K562 (cell line): ENCODE measurements at regions not wholly inside any gene's neighbourhood (a gene's known extent, or its start where the extent isn't known, plus 50 kb on each side); places are given as distances from the start of the nearest gene placed in this dataset.
A peak's percentile ranks its signal among the peaks of the same experiment; 100 is the strongest.

Experiments used
- ATAC-seq: fragments of 200-7000 bp; cut with Tn5 transposase; 3 replicates; pipeline ENCODE4 v1.9.1; 2020; ENCODE audit warnings: moderate library complexity
- BruUV-seq: library from RNA; stranded (reverse); fragments of 400-500 nt; replicated peaks from 2 replicates; lab custom pipeline; 2021; lab: Mats Ljungman, UMichigan
- CTCF ChIA-PET: fragments of 300-600 bp; formaldehyde crosslinking; extraction: SDS; loops from one replicate; lab custom pipeline; 2021; ENCODE audit warnings: low intra/inter-chr PET ratio; lab: Yijun Ruan, JAX
- POLR2A ChIA-PET: fragments of 300-600, 350-650 bp; sonication (Branson Sonifier 250); formaldehyde crosslinking; extraction: SDS; loops from one replicate; lab custom pipeline; 2021; ENCODE audit warnings: antibody characterized with exemption, inconsistent platforms; lab: Yijun Ruan, JAX
- DNase-seq, 4 experiments: peaks; one replicate each; pipeline versions ENCODE4 v3.0.0 to v3.0.0-alpha.2; 2011 to 2018; ENCODE audit warnings: low spot score in 3 of 4, mixed read lengths in 3 of 4; ENCODE audit errors: extremely low read depth in 1 of 4
- FAIRE-seq: peaks from 2 replicates; lab custom pipeline; 2011; peaks lifted over from hg19 to GRCh38; lab: Jason Lieb, UNC
- H2AFZ ChIP-seq: 2 replicates; pipeline ENCODE4 v1.6.0; 2011; ENCODE audit warnings: low read depth, low read length, control low read depth, inconsistent platforms
- H3K27ac ChIP-seq: fragments of 200-600 bp; 3 replicates; pipeline ENCODE4 v1.8.0; 2011; ENCODE audit warnings: low read depth, mild to moderate bottlenecking, control low read depth, inconsistent platforms, low read length, moderate library complexity, mixed read lengths; ENCODE audit errors: extremely low read depth
- H3K27me3 ChIP-seq, 2 experiments: fragments of 300-600 bp in 1 of 2; 2 replicates in 1 of 2; 3 replicates in 1 of 2; pipeline versions ENCODE4 v1.6.0 to v1.8.0; 2011; ENCODE audit warnings: inconsistent platforms in 2 of 2, low read length in 2 of 2, mild to moderate bottlenecking in 1 of 2, mixed read lengths in 1 of 2, moderate library complexity in 1 of 2; ENCODE audit not compliant: control insufficient read depth in 2 of 2, insufficient read depth in 2 of 2
- H3K36me3 ChIP-seq: fragments of 300-600 bp; 3 replicates; pipeline ENCODE4 v1.8.0; 2011; ENCODE audit warnings: mild to moderate bottlenecking, low read length, inconsistent platforms; ENCODE audit not compliant: control insufficient read depth, insufficient read depth
- H3K4me1 ChIP-seq, 2 experiments: fragments of 200-600 bp in 1 of 2; replicated peaks in 1 of 2; 2 replicates in 1 of 2; 3 replicates in 1 of 2; pipeline versions ENCODE4 v1.5.1 to v1.8.0; 2011; ENCODE audit warnings: inconsistent platforms in 2 of 2, low read length in 2 of 2, mild to moderate bottlenecking in 1 of 2, mixed read lengths in 1 of 2, moderate library complexity in 1 of 2; ENCODE audit not compliant: control insufficient read depth in 2 of 2, insufficient read depth in 2 of 2
- H3K4me2 ChIP-seq: 2 replicates; pipeline ENCODE4 v1.6.1; 2011; ENCODE audit warnings: low read length, control low read depth, inconsistent platforms, mixed read lengths; ENCODE audit not compliant: insufficient read depth
- H3K4me3 ChIP-seq: fragments of 200-600 bp; sonication (generic), shearing (Covaris generic); 2 replicates; pipeline ENCODE4 v1.5.1; 2016; ENCODE audit warnings: control low read depth, inconsistent platforms
- H3K79me2 ChIP-seq: fragments of 200-600 bp; 3 replicates; pipeline ENCODE4 v1.8.0; 2011; ENCODE audit warnings: low read length, inconsistent platforms; ENCODE audit not compliant: control insufficient read depth, insufficient read depth
- H3K9ac ChIP-seq, 2 experiments: 2 replicates each; pipeline versions ENCODE4 v1.6.0 to v1.6.1; 2011; ENCODE audit warnings: low read depth in 2 of 2, low read length in 2 of 2, control low read depth in 1 of 2, inconsistent platforms in 1 of 2, mild to moderate bottlenecking in 1 of 2, mixed read lengths in 1 of 2; ENCODE audit not compliant: insufficient read depth in 1 of 2
- H3K9me1 ChIP-seq: one replicate; pipeline ENCODE4 v1.6.0; 2011; ENCODE audit warnings: inconsistent platforms, mild to moderate bottlenecking, low read length, moderate library complexity; ENCODE audit not compliant: control insufficient read depth, insufficient read depth
- H3K9me3 ChIP-seq: replicated peaks from 2 replicates; pipeline ENCODE4 v1.5.1; 2011; ENCODE audit warnings: low read depth, low read length, inconsistent platforms; ENCODE audit not compliant: control insufficient read depth, insufficient read depth
- H4K20me1 ChIP-seq: replicated peaks from 2 replicates; pipeline ENCODE4 v1.6.1; 2011; ENCODE audit warnings: low read length, inconsistent platforms, mixed read lengths; ENCODE audit not compliant: control insufficient read depth, insufficient read depth
- ADNP ChIP-seq: fragments of 200-800 bp; sonication (Bioruptor generic); IDR thresholded peaks from 2 replicates; pipeline ENCODE4 v1.6.1; 2016; ENCODE audit warnings: missing genetic modification characterization, missing compliant biosample characterization
- BRD9 ChIP-seq: fragments of 450-650 bp; IDR thresholded peaks from 2 replicates; pipeline ENCODE4 v1.6.1; 2018; ENCODE audit warnings: low read depth; ENCODE audit not compliant: partially characterized antibody
- FOXA1 ChIP-seq: fragments of 450-650 bp; IDR thresholded peaks from 2 replicates; pipeline ENCODE4 v1.6.1; 2016; ENCODE audit warnings: mild to moderate bottlenecking, borderline replicate concordance
- HDAC1 ChIP-seq, 2 experiments: fragments of 450-650 bp; IDR thresholded peaks; 2 replicates each; pipeline ENCODE4 v1.6.1; 2016 to 2017; ENCODE audit warnings: inconsistent platforms in 1 of 2, mild to moderate bottlenecking in 1 of 2, moderate library complexity in 1 of 2
- HDGF ChIP-seq: fragments of 450-650 bp; IDR thresholded peaks from 2 replicates; pipeline ENCODE4 v1.6.1; 2016
- KAT7 ChIP-seq: sonication (generic); formaldehyde crosslinking; IDR thresholded peaks from 2 replicates; pipeline ENCODE4 v1.8.0; 2022; ENCODE audit warnings: missing genetic modification reagents, mild to moderate bottlenecking, borderline replicate concordance
- RBM34 ChIP-seq: fragments of 200-400 bp; formaldehyde crosslinking; IDR thresholded peaks from 2 replicates; pipeline ENCODE4 v1.6.1; 2018; ENCODE audit warnings: low read length, borderline replicate concordance; ENCODE audit not compliant: insufficient read depth
- TAF7 ChIP-seq: fragments of 450-650 bp; IDR thresholded peaks from 2 replicates; pipeline ENCODE4 v1.6.1; 2016; ENCODE audit warnings: missing genetic modification characterization, missing compliant biosample characterization
- TAF9B ChIP-seq: fragments of 450-650 bp; IDR thresholded peaks from 2 replicates; pipeline ENCODE4 v1.6.1; 2018; ENCODE audit warnings: mild to moderate bottlenecking; ENCODE audit not compliant: partially characterized antibody
- YBX1 ChIP-seq: fragments of 450-650 bp; IDR thresholded peaks from 2 replicates; pipeline ENCODE4 v1.7.1; 2016; ENCODE audit warnings: mild to moderate bottlenecking
- WGBS: fragments of 100-300 bp; shearing (Covaris generic); methylation state at CpG from one replicate; pipeline ENCODE4 v1.1.6; 2016; ENCODE audit warnings: low coverage, mixed read lengths; ENCODE audit not compliant: insufficient coverage; ENCODE audit errors: missing lambda C conversion rate; 5-methylcytosine and 5-hydroxymethylcytosine counted together
- in situ Hi-C: fragments of 300-500 bp; cut with MboI; formaldehyde crosslinking; loops from 4 replicates; pipeline ENCODE4 v1.15.0; 2018; ENCODE audit warnings: inconsistent platforms, mixed read lengths
- intact Hi-C: fragments of 100-400 bp; cut with micrococcal nuclease; formaldehyde crosslinking; loops from 2 replicates; pipeline ENCODE4 v1.14.2; 2022
- TF ChIP-seq, protein P1 (sequence below): fragments of 450-650 bp; IDR thresholded peaks from 2 replicates; pipeline ENCODE4 v1.6.1; 2016; ENCODE audit warnings: mild to moderate bottlenecking, moderate library complexity

DNA sequence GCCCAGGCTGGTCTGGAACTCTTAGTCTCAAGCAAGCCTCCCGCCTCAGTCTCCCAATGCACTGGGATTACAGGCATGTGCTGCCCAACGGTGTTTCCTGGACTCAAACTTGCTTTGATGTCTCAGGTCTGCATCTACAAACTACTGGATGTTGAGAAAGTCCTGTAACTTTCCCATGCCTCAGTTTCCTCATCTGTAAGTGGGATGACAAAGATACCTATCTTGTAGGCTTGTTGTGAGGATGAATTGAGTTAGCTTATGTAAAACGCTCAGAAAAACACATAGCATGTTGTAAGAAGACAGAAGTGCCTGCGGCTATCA lies 63.6 kb upstream of the NUDT4 start:
- H3K36me3 ChIP-seq: no peaks in the 10 kb centered on the region
- ATAC-seq (no peak), DNase-seq (no peak), FAIRE-seq (no peak)
- H3K27ac ChIP-seq: peak overlapping the region; percentile 96
- no peaks in the 10 kb centered on the region for H3K27me3 ChIP-seq
- H4K20me1 ChIP-seq: no peaks in the 10 kb centered on the region
- no peaks in the 10 kb centered on the region for H3K9me1 ChIP-seq
- ChIA-PET CTCF (no interaction called here), POLR2A (interaction anchor here (2.8 kb wide), 1 partner anchor 63 kb away, joined by 17 read pairs; no protein-coding TSS in a partner anchor)
- H3K4me2 ChIP-seq: peak overlapping the region; percentile 98
- BruUV-seq: TSS peak; percentile 43
- in situ Hi-C loops (no loop called here), intact Hi-C loops (loop anchor here (2.0 to 10.0 kb wide), 3 partner anchors 215 to 529 kb away; partner anchors contain the start of gene EEA1)
- H2AFZ ChIP-seq: peak overlapping the region; percentile 81
- peaks cover 26 to 58% of the 10 kb centered on the region in 2 experiments for H3K4me1 ChIP-seq
- no peaks in the 10 kb centered on the region for H3K9me3 ChIP-seq
- H3K79me2 ChIP-seq: peaks cover 7% of the 10 kb centered on the region; the same call in 2 of the 3 replicates
- no peak overlapping the region; the same call in 1 of the 2 replicates for H3K4me3 ChIP-seq
- WGBS: 26% methylated on average over 4 of the region's 4 CpGs
- H3K9ac ChIP-seq: peak overlapping the region in 1 of 2 experiments; percentile 94; a peak in 2 of 4 replicates
- TF ChIP-seq BRD9 (peak; percentile 15), HDGF (0 out of 2 replicates have a peak, but pooled peaks have one; percentile 30), KAT7 (CRISPR knock-in tag) (0 out of 2 replicates have a peak, but pooled peaks have one; percentile 37), TAF7 (tag) (0 out of 2 replicates have a peak, but pooled peaks have one; percentile 25), FOXA1 (no peak), ADNP (0 out of 2 replicates have a peak, but pooled peaks have one; percentile 67), TAF9B (no peak), HDAC1 (IDR thresholded peaks at IDR 0.05) (0 out of 4 replicates have a peak, but pooled peaks of 1 of the 2 experiments have one; percentile 7), RBM34 (no peak), YBX1 (no peak)
- TF ChIP-seq, protein P1, sequence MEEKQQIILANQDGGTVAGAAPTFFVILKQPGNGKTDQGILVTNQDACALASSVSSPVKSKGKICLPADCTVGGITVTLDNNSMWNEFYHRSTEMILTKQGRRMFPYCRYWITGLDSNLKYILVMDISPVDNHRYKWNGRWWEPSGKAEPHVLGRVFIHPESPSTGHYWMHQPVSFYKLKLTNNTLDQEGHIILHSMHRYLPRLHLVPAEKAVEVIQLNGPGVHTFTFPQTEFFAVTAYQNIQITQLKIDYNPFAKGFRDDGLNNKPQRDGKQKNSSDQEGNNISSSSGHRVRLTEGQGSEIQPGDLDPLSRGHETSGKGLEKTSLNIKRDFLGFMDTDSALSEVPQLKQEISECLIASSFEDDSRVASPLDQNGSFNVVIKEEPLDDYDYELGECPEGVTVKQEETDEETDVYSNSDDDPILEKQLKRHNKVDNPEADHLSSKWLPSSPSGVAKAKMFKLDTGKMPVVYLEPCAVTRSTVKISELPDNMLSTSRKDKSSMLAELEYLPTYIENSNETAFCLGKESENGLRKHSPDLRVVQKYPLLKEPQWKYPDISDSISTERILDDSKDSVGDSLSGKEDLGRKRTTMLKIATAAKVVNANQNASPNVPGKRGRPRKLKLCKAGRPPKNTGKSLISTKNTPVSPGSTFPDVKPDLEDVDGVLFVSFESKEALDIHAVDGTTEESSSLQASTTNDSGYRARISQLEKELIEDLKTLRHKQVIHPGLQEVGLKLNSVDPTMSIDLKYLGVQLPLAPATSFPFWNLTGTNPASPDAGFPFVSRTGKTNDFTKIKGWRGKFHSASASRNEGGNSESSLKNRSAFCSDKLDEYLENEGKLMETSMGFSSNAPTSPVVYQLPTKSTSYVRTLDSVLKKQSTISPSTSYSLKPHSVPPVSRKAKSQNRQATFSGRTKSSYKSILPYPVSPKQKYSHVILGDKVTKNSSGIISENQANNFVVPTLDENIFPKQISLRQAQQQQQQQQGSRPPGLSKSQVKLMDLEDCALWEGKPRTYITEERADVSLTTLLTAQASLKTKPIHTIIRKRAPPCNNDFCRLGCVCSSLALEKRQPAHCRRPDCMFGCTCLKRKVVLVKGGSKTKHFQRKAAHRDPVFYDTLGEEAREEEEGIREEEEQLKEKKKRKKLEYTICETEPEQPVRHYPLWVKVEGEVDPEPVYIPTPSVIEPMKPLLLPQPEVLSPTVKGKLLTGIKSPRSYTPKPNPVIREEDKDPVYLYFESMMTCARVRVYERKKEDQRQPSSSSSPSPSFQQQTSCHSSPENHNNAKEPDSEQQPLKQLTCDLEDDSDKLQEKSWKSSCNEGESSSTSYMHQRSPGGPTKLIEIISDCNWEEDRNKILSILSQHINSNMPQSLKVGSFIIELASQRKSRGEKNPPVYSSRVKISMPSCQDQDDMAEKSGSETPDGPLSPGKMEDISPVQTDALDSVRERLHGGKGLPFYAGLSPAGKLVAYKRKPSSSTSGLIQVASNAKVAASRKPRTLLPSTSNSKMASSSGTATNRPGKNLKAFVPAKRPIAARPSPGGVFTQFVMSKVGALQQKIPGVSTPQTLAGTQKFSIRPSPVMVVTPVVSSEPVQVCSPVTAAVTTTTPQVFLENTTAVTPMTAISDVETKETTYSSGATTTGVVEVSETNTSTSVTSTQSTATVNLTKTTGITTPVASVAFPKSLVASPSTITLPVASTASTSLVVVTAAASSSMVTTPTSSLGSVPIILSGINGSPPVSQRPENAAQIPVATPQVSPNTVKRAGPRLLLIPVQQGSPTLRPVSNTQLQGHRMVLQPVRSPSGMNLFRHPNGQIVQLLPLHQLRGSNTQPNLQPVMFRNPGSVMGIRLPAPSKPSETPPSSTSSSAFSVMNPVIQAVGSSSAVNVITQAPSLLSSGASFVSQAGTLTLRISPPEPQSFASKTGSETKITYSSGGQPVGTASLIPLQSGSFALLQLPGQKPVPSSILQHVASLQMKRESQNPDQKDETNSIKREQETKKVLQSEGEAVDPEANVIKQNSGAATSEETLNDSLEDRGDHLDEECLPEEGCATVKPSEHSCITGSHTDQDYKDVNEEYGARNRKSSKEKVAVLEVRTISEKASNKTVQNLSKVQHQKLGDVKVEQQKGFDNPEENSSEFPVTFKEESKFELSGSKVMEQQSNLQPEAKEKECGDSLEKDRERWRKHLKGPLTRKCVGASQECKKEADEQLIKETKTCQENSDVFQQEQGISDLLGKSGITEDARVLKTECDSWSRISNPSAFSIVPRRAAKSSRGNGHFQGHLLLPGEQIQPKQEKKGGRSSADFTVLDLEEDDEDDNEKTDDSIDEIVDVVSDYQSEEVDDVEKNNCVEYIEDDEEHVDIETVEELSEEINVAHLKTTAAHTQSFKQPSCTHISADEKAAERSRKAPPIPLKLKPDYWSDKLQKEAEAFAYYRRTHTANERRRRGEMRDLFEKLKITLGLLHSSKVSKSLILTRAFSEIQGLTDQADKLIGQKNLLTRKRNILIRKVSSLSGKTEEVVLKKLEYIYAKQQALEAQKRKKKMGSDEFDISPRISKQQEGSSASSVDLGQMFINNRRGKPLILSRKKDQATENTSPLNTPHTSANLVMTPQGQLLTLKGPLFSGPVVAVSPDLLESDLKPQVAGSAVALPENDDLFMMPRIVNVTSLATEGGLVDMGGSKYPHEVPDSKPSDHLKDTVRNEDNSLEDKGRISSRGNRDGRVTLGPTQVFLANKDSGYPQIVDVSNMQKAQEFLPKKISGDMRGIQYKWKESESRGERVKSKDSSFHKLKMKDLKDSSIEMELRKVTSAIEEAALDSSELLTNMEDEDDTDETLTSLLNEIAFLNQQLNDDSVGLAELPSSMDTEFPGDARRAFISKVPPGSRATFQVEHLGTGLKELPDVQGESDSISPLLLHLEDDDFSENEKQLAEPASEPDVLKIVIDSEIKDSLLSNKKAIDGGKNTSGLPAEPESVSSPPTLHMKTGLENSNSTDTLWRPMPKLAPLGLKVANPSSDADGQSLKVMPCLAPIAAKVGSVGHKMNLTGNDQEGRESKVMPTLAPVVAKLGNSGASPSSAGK: peak; percentile 65
